NB4 (cell line): ENCODE measurements at regions not wholly inside any gene's neighbourhood (a gene's known extent, or its start where the extent isn't known, plus 50 kb on each side); places are given as distances from the start of the nearest gene placed in this dataset.

Experiments used
- MYC ChIP-seq: IDR thresholded peaks from 2 replicates; pipeline ENCODE4 v1.6.1; 2011; ENCODE audit warnings: low read depth, low read length
- POLR2A ChIP-seq: IDR thresholded peaks from 2 replicates; pipeline ENCODE4 v1.6.1; 2011; ENCODE audit warnings: mild to moderate bottlenecking; ENCODE audit not compliant: insufficient read length; ENCODE audit errors: extremely low read depth
- TF ChIP-seq, protein P1 (sequence below): IDR thresholded peaks from one replicate; pipeline ENCODE4 v1.5.1; 2012; ENCODE audit warnings: low read depth, low read length

DNA sequence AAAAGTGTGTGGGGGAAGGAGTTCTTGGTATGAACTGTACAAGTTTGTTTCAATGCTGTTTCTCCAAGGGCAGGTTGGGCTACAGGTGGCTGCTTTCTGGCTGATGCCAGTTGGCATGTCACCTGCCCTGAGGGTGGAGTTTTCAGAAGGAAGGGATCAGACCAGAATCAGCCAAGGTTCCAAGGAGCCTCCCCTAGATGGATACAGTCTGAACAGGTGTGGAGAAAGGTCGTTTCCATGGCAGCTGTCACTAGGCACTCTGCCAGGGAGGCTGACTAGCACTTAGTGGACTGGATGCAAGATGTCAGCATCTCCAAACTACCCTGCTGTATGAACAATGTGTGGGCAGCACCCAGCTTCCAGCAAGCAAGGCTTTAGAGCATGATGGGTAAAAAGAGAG lies 444.4 kb upstream of the HNRNPA3 start:
- TF ChIP-seq, protein P1, sequence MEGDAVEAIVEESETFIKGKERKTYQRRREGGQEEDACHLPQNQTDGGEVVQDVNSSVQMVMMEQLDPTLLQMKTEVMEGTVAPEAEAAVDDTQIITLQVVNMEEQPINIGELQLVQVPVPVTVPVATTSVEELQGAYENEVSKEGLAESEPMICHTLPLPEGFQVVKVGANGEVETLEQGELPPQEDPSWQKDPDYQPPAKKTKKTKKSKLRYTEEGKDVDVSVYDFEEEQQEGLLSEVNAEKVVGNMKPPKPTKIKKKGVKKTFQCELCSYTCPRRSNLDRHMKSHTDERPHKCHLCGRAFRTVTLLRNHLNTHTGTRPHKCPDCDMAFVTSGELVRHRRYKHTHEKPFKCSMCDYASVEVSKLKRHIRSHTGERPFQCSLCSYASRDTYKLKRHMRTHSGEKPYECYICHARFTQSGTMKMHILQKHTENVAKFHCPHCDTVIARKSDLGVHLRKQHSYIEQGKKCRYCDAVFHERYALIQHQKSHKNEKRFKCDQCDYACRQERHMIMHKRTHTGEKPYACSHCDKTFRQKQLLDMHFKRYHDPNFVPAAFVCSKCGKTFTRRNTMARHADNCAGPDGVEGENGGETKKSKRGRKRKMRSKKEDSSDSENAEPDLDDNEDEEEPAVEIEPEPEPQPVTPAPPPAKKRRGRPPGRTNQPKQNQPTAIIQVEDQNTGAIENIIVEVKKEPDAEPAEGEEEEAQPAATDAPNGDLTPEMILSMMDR = no peak
- no peak for TF ChIP-seq POLR2A
- no peak for TF ChIP-seq MYC
